A673 (cell line): ENCODE measurements at regions not wholly inside any gene's neighbourhood (a gene's known extent, or its start where the extent isn't known, plus 50 kb on each side); places are given as distances from the start of the nearest gene placed in this dataset.

Experiments
- BruUV-seq: library from RNA; stranded (reverse); fragments of 400-500 nt; replicated peaks from 2 replicates; lab custom pipeline; 2021; lab: Mats Ljungman, UMichigan
- CTCF ChIA-PET: fragments of 300-600 bp; sonication (Branson Sonifier 250); formaldehyde crosslinking; loops from one replicate; lab custom pipeline; 2022; ENCODE audit warnings: antibody characterized with exemption; lab: Charles Lee
- POLR2A ChIA-PET: fragments of 300-600 bp; sonication (Branson Sonifier 250); formaldehyde crosslinking; loops from one replicate; lab custom pipeline; 2022; ENCODE audit warnings: antibody characterized with exemption; ENCODE audit not compliant: low non-redundant PET; lab: Charles Lee
- DNase-seq: peaks from one replicate; pipeline ENCODE4 v3.0.0-alpha.2; 2015; ENCODE audit warnings: low spot score
- H3K27ac ChIP-seq: fragments of 200-600 bp; sonication (generic); 2 replicates; pipeline ENCODE4 v1.5.1; 2016; ENCODE audit warnings: mixed run types, low read depth, mild to moderate bottlenecking, mixed read lengths, antibody characterized with exemption, low read length; ENCODE audit not compliant: poor library complexity, severe bottlenecking
- H3K27me3 ChIP-seq: fragments of 200-600 bp; sonication (generic); replicated peaks from 2 replicates; pipeline ENCODE4 v1.6.1; 2017; ENCODE audit warnings: mixed run types, low read depth, mild to moderate bottlenecking, mixed read lengths, antibody characterized with exemption, low read length; ENCODE audit not compliant: insufficient read depth, poor library complexity
- H3K36me3 ChIP-seq: fragments of 200-600 bp; sonication (generic); 2 replicates; pipeline ENCODE4 v1.6.1; 2016; ENCODE audit warnings: mixed run types, mild to moderate bottlenecking, mixed read lengths, antibody characterized with exemption, low read length; ENCODE audit not compliant: insufficient read depth, poor library complexity, severe bottlenecking
- H3K4me1 ChIP-seq: fragments of 200-600 bp; sonication (generic); 2 replicates; pipeline ENCODE4 v1.6.1; 2017; ENCODE audit warnings: mixed run types, mild to moderate bottlenecking, mixed read lengths, antibody characterized with exemption, low read length; ENCODE audit not compliant: insufficient read depth, poor library complexity, severe bottlenecking
- H3K4me3 ChIP-seq: fragments of 200-600 bp; sonication (generic); 2 replicates; pipeline ENCODE4 v1.5.1; 2016; ENCODE audit warnings: low read depth, mixed run types, mild to moderate bottlenecking, mixed read lengths, low read length; ENCODE audit not compliant: poor library complexity, severe bottlenecking
- H3K9me3 ChIP-seq: fragments of 200-600 bp; sonication (generic); 2 replicates; pipeline ENCODE4 v1.6.1; 2016; ENCODE audit warnings: mixed run types, low read depth, mild to moderate bottlenecking, mixed read lengths, antibody characterized with exemption, low read length; ENCODE audit not compliant: poor library complexity, severe bottlenecking
- CTCF ChIP-seq: fragments of 300-800, 200-600 bp; sonication (generic); conservative IDR thresholded peaks from 2 replicates; pipeline ENCODE4 v1.5.1; 2017; ENCODE audit warnings: low read depth, mild to moderate bottlenecking, antibody characterized with exemption, low read length, moderate library complexity, mixed read lengths
- EZH2 ChIP-seq: fragments of 200-600 bp; sonication (generic); IDR thresholded peaks from 2 replicates; pipeline ENCODE4 v1.6.1; 2017; ENCODE audit warnings: borderline replicate concordance, low read depth, mild to moderate bottlenecking, mixed read lengths, antibody characterized with exemption, low read length; ENCODE audit not compliant: poor library complexity, severe bottlenecking
- intact Hi-C: fragments of 100-400 bp; cut with micrococcal nuclease; formaldehyde crosslinking; loops from one replicate; pipeline ENCODE4 v1.10.0; 2022; ENCODE audit not compliant: unreplicated experiment

- no peak for TF ChIP-seq EZH2
- no peak for TF ChIP-seq CTCF
- Histone ChIP-seq H3K27ac (no peak overlapping the region), H3K36me3 (no peaks in the 10 kb centered on the region), H3K4me3 (no peak overlapping the region), H3K9me3 (no peaks in the 10 kb centered on the region), H3K27me3 (no peaks in the 10 kb centered on the region), H3K4me1 (no peaks in the 10 kb centered on the region)
- ChIA-PET POLR2A (no interaction called here), CTCF (interaction anchor here (0.7 kb wide), 1 partner anchor 113 kb away, joined by 6 read pairs; no protein-coding TSS in a partner anchor)
- intact Hi-C loops = no loop called here
- DNase-seq = no peak
- no TSS peak for BruUV-seq
Measured at GRCh38 chr9:88711719-88712118, 176.7 kb downstream of the NXNL2 start.

GRCh38 chr9:88712484-88712883, 177.5 kb downstream of the NXNL2 start:
- H3K9me3 ChIP-seq = no peaks in the 10 kb centered on the region
- H3K27me3 ChIP-seq = no peaks in the 10 kb centered on the region
- TF ChIP-seq CTCF (no peak), EZH2 (no peak)
- no peak for DNase-seq
- no peaks in the 10 kb centered on the region for H3K36me3 ChIP-seq
- H3K4me1 ChIP-seq = no peaks in the 10 kb centered on the region
- H3K27ac ChIP-seq = no peak overlapping the region
- ChIA-PET POLR2A (no interaction called here), CTCF (no interaction called here)
- H3K4me3 ChIP-seq = no peak overlapping the region
- intact Hi-C loops = no loop called here
- no TSS peak for BruUV-seq

GRCh38 chr9:88713010-88713409, 178.0 kb downstream of the NXNL2 start:
- no TSS peak for BruUV-seq
- TF ChIP-seq CTCF = no peak
- no peak for TF ChIP-seq EZH2

More at GRCh38 chr9:88713010-88713409, 178.0 kb downstream of the NXNL2 start:
- Histone ChIP-seq H3K9me3 (no peaks in the 10 kb centered on the region), H3K36me3 (no peaks in the 10 kb centered on the region), H3K4me1 (no peaks in the 10 kb centered on the region), H3K4me3 (no peak overlapping the region), H3K27me3 (no peaks in the 10 kb centered on the region), H3K27ac (no peak overlapping the region)
- no peak for DNase-seq
- ChIA-PET POLR2A (no interaction called here), CTCF (no interaction called here)
- intact Hi-C loops = no loop called here
